WTC11 (cell line): ENCODE measurements at regions not wholly inside any gene's neighbourhood (a gene's known extent, or its start where the extent isn't known, plus 50 kb on each side); places are given as distances from the start of the nearest gene placed in this dataset.

Source experiments
- ATAC-seq: fragments of 200-7000 bp; cut with Tn5 transposase; 2 replicates; pipeline ENCODE4 v1.10.0; 2021; ENCODE audit warnings: mild to moderate bottlenecking, moderate library complexity
- CTCF ChIA-PET: fragments of 300-600 bp; sonication (Branson Sonifier 250); formaldehyde crosslinking; loops from one replicate; lab custom pipeline; 2021; ENCODE audit warnings: antibody characterized with exemption; lab: Charles Lee
- POLR2A ChIA-PET: fragments of 350-600 bp; sonication (Branson Sonifier 250); formaldehyde crosslinking; loops from one replicate; lab custom pipeline; 2021; ENCODE audit warnings: antibody characterized with exemption; lab: Charles Lee
- DNase-seq: peaks from one replicate; pipeline ENCODE4 v3.0.0; 2021; ENCODE audit warnings: low spot score
- H3K27ac Mint-ChIP-seq: 2 replicates; pipeline ENCODE4 v1.8.0; 2021; ENCODE audit warnings: mixed read lengths
- H3K27me3 Mint-ChIP-seq: 2 replicates; pipeline ENCODE4 v1.8.0; 2021; ENCODE audit warnings: low read depth, mild to moderate bottlenecking, moderate library complexity, mixed read lengths
- H3K36me3 Mint-ChIP-seq: 2 replicates; pipeline ENCODE4 v1.8.0; 2021; ENCODE audit warnings: mixed read lengths
- H3K4me1 Mint-ChIP-seq: 2 replicates; pipeline ENCODE4 v1.8.0; 2022; ENCODE audit warnings: mixed read lengths
- H3K4me3 Mint-ChIP-seq: 2 replicates; pipeline ENCODE4 v1.8.0; 2021; ENCODE audit warnings: mild to moderate bottlenecking, moderate library complexity, mixed read lengths
- H3K9me3 Mint-ChIP-seq: 2 replicates; pipeline ENCODE4 v1.8.0; 2021; ENCODE audit warnings: mixed read lengths
- ELF4 ChIP-seq: sonication (generic); formaldehyde crosslinking; IDR thresholded peaks from 2 replicates; pipeline ENCODE4 v1.8.1; 2022; ENCODE audit warnings: low read depth, mild to moderate bottlenecking, moderate library complexity, missing genetic modification reagents
- ESRRA ChIP-seq: sonication (generic); formaldehyde crosslinking; IDR thresholded peaks from 2 replicates; pipeline ENCODE4 v1.8.1; 2022; ENCODE audit warnings: mild to moderate bottlenecking, missing genetic modification reagents, borderline replicate concordance
- ETV6 ChIP-seq: sonication (generic); formaldehyde crosslinking; IDR thresholded peaks from 2 replicates; pipeline ENCODE4 v1.8.1; 2022; ENCODE audit warnings: mild to moderate bottlenecking, missing genetic modification reagents
- IRF2 ChIP-seq: sonication (generic); formaldehyde crosslinking; IDR thresholded peaks from 2 replicates; pipeline ENCODE4 v1.8.0; 2022; ENCODE audit warnings: low read depth, missing genetic modification reagents, borderline replicate concordance
- NR1H2 ChIP-seq: sonication (generic); formaldehyde crosslinking; IDR thresholded peaks from 2 replicates; pipeline ENCODE4 v1.9.0; 2021; ENCODE audit warnings: mild to moderate bottlenecking, moderate library complexity, missing genetic modification reagents
- NR2C2 ChIP-seq: sonication (generic); formaldehyde crosslinking; IDR thresholded peaks from 2 replicates; pipeline ENCODE4 v1.8.0; 2022; ENCODE audit warnings: mild to moderate bottlenecking, missing genetic modification reagents
- SMAD4 ChIP-seq: sonication (generic); formaldehyde crosslinking; IDR thresholded peaks from 2 replicates; pipeline ENCODE4 v1.8.0; 2022; ENCODE audit warnings: mild to moderate bottlenecking, missing genetic modification reagents
- SP1 ChIP-seq: sonication (generic); formaldehyde crosslinking; conservative IDR thresholded peaks from 2 replicates; pipeline ENCODE4 v1.8.1; 2022; ENCODE audit warnings: missing genetic modification reagents
- ZNF138 ChIP-seq: sonication (generic); formaldehyde crosslinking; conservative IDR thresholded peaks from 2 replicates; pipeline ENCODE4 v1.8.1; 2022; ENCODE audit warnings: mild to moderate bottlenecking, moderate library complexity, missing genetic modification reagents
- ZNF416 ChIP-seq: fragments of 250-450 bp; sonication (Bioruptor Pico); IDR thresholded peaks from 2 replicates; pipeline ENCODE4 v1.9.0; 2021; ENCODE audit warnings: mild to moderate bottlenecking, inconsistent platforms
- ZNF423 ChIP-seq: fragments of 250-450 bp; sonication (Bioruptor Pico); IDR thresholded peaks from 2 replicates; pipeline ENCODE4 v2.1.2; 2022; ENCODE audit warnings: mild to moderate bottlenecking, moderate library complexity
- TF ChIP-seq, protein P1 (sequence below): sonication (generic); formaldehyde crosslinking; IDR thresholded peaks from 2 replicates; pipeline ENCODE4 v1.8.0; 2023; ENCODE audit warnings: missing genetic modification reagents
- TF ChIP-seq, protein P2 (sequence below): sonication (generic); formaldehyde crosslinking; IDR thresholded peaks from 2 replicates; pipeline ENCODE4 v1.8.0; 2022; ENCODE audit warnings: missing genetic modification reagents
- TF ChIP-seq, protein P3 (sequence below): fragments of 200-600 bp; IDR thresholded peaks from 2 replicates; pipeline ENCODE4 v1.8.0; 2022; ENCODE audit warnings: antibody characterized with exemption
- TF ChIP-seq, protein P4 (sequence below): sonication (generic); formaldehyde crosslinking; IDR thresholded peaks from 2 replicates; pipeline ENCODE4 v1.8.1; 2023; ENCODE audit warnings: mild to moderate bottlenecking, missing genetic modification reagents
- TF ChIP-seq, protein P5 (sequence below): sonication (generic); formaldehyde crosslinking; IDR thresholded peaks from 2 replicates; pipeline ENCODE4 v1.8.1; 2023; ENCODE audit warnings: mild to moderate bottlenecking, missing genetic modification reagents, borderline replicate concordance
- TF ChIP-seq, protein P6 (sequence below): sonication (generic); formaldehyde crosslinking; IDR thresholded peaks from 2 replicates; pipeline ENCODE4 v1.8.1; 2022; ENCODE audit warnings: mild to moderate bottlenecking, moderate library complexity, missing genetic modification reagents
- TF ChIP-seq, protein P7 (sequence below): sonication (generic); formaldehyde crosslinking; IDR thresholded peaks from 2 replicates; pipeline ENCODE4 v1.8.1; 2023; ENCODE audit warnings: mild to moderate bottlenecking, missing genetic modification reagents
- TF ChIP-seq, protein P8 (sequence below): sonication (generic); formaldehyde crosslinking; IDR thresholded peaks from 2 replicates; pipeline ENCODE4 v1.8.1; 2022; ENCODE audit warnings: missing genetic modification reagents, borderline replicate concordance

DNA sequence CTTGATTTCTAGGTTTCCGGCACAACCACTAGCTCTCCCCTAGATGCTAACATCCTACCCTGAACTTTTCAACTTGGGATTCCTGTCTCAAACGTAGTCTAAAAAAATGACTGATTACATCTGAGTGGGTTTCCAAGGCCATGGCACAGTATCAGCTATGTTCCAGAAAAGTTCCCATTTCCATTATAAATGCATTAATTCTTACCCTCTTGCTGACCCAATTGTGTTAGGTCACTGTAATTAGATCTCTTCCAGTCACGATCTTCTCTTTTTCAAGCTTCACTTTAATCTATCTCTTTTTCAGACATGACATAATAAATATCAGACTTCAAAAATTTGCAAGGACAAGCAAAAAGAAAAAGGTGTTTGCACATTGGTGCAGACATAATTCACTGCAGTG, 50.6 kb upstream of the PDE5A start:
- DNase-seq (no peak), ATAC-seq (no peak)
- Mint-ChIP-seq H3K27me3 (no peaks in the 10 kb centered on the region), H3K4me3 (no peak overlapping the region), H3K9me3 (no peaks in the 10 kb centered on the region), H3K4me1 (peaks cover 6% of the 10 kb centered on the region), H3K27ac (no peak overlapping the region), H3K36me3 (no peaks in the 10 kb centered on the region)
- ChIA-PET CTCF (no interaction called here), POLR2A (no interaction called here)
- TF ChIP-seq IRF2 (CRISPR knock-in tag): no peak
- no peak for TF ChIP-seq SMAD4 (CRISPR knock-in tag)
- TF ChIP-seq, protein P1, sequence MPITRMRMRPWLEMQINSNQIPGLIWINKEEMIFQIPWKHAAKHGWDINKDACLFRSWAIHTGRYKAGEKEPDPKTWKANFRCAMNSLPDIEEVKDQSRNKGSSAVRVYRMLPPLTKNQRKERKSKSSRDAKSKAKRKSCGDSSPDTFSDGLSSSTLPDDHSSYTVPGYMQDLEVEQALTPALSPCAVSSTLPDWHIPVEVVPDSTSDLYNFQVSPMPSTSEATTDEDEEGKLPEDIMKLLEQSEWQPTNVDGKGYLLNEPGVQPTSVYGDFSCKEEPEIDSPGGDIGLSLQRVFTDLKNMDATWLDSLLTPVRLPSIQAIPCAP (CRISPR knock-in tag): no peak
- TF ChIP-seq, protein P2, sequence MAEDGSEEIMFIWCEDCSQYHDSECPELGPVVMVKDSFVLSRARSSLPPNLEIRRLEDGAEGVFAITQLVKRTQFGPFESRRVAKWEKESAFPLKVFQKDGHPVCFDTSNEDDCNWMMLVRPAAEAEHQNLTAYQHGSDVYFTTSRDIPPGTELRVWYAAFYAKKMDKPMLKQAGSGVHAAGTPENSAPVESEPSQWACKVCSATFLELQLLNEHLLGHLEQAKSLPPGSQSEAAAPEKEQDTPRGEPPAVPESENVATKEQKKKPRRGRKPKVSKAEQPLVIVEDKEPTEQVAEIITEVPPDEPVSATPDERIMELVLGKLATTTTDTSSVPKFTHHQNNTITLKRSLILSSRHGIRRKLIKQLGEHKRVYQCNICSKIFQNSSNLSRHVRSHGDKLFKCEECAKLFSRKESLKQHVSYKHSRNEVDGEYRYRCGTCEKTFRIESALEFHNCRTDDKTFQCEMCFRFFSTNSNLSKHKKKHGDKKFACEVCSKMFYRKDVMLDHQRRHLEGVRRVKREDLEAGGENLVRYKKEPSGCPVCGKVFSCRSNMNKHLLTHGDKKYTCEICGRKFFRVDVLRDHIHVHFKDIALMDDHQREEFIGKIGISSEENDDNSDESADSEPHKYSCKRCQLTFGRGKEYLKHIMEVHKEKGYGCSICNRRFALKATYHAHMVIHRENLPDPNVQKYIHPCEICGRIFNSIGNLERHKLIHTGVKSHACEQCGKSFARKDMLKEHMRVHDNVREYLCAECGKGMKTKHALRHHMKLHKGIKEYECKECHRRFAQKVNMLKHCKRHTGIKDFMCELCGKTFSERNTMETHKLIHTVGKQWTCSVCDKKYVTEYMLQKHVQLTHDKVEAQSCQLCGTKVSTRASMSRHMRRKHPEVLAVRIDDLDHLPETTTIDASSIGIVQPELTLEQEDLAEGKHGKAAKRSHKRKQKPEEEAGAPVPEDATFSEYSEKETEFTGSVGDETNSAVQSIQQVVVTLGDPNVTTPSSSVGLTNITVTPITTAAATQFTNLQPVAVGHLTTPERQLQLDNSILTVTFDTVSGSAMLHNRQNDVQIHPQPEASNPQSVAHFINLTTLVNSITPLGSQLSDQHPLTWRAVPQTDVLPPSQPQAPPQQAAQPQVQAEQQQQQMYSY (CRISPR knock-in tag): no peak
- TF ChIP-seq, protein P3, sequence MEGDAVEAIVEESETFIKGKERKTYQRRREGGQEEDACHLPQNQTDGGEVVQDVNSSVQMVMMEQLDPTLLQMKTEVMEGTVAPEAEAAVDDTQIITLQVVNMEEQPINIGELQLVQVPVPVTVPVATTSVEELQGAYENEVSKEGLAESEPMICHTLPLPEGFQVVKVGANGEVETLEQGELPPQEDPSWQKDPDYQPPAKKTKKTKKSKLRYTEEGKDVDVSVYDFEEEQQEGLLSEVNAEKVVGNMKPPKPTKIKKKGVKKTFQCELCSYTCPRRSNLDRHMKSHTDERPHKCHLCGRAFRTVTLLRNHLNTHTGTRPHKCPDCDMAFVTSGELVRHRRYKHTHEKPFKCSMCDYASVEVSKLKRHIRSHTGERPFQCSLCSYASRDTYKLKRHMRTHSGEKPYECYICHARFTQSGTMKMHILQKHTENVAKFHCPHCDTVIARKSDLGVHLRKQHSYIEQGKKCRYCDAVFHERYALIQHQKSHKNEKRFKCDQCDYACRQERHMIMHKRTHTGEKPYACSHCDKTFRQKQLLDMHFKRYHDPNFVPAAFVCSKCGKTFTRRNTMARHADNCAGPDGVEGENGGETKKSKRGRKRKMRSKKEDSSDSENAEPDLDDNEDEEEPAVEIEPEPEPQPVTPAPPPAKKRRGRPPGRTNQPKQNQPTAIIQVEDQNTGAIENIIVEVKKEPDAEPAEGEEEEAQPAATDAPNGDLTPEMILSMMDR: no peak
- TF ChIP-seq, protein P4, sequence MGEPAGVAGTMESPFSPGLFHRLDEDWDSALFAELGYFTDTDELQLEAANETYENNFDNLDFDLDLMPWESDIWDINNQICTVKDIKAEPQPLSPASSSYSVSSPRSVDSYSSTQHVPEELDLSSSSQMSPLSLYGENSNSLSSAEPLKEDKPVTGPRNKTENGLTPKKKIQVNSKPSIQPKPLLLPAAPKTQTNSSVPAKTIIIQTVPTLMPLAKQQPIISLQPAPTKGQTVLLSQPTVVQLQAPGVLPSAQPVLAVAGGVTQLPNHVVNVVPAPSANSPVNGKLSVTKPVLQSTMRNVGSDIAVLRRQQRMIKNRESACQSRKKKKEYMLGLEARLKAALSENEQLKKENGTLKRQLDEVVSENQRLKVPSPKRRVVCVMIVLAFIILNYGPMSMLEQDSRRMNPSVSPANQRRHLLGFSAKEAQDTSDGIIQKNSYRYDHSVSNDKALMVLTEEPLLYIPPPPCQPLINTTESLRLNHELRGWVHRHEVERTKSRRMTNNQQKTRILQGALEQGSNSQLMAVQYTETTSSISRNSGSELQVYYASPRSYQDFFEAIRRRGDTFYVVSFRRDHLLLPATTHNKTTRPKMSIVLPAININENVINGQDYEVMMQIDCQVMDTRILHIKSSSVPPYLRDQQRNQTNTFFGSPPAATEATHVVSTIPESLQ (CRISPR knock-in tag): no peak
- TF ChIP-seq ETV6 (CRISPR knock-in tag): no peak

DNA sequence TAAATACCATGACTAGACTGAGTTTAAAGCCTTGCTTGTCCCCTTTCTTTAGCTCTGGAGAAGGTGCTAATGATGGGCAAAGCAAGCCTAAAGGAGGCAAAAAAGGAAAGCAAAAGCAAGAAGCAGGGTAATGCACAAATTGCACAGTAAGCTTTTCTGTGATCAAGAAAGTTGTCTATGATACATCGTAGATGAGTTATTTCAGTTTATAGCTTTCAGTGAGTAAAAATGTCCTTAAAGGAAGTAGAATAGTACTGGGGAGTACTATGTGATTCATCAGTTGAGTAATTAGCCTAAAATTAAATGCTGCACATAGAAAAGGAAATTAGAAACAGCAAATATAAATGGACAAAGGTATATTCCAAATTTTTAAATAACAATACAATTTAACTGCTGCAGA, 50.2 kb upstream of the PDE5A start:
- Mint-ChIP-seq H3K27ac (no peak overlapping the region), H3K36me3 (no peaks in the 10 kb centered on the region), H3K4me1 (peaks cover 6% of the 10 kb centered on the region), H3K27me3 (no peaks in the 10 kb centered on the region), H3K9me3 (no peaks in the 10 kb centered on the region), H3K4me3 (no peak overlapping the region)
- ChIA-PET CTCF (no interaction called here), POLR2A (no interaction called here)
- DNase-seq (no peak), ATAC-seq (no peak)
- TF ChIP-seq NR2C2 (CRISPR knock-in tag): no peak
- TF ChIP-seq SP1: no peak
- no peak for TF ChIP-seq NR1H2
- TF ChIP-seq ESRRA (CRISPR knock-in tag): no peak
- TF ChIP-seq, protein P5, sequence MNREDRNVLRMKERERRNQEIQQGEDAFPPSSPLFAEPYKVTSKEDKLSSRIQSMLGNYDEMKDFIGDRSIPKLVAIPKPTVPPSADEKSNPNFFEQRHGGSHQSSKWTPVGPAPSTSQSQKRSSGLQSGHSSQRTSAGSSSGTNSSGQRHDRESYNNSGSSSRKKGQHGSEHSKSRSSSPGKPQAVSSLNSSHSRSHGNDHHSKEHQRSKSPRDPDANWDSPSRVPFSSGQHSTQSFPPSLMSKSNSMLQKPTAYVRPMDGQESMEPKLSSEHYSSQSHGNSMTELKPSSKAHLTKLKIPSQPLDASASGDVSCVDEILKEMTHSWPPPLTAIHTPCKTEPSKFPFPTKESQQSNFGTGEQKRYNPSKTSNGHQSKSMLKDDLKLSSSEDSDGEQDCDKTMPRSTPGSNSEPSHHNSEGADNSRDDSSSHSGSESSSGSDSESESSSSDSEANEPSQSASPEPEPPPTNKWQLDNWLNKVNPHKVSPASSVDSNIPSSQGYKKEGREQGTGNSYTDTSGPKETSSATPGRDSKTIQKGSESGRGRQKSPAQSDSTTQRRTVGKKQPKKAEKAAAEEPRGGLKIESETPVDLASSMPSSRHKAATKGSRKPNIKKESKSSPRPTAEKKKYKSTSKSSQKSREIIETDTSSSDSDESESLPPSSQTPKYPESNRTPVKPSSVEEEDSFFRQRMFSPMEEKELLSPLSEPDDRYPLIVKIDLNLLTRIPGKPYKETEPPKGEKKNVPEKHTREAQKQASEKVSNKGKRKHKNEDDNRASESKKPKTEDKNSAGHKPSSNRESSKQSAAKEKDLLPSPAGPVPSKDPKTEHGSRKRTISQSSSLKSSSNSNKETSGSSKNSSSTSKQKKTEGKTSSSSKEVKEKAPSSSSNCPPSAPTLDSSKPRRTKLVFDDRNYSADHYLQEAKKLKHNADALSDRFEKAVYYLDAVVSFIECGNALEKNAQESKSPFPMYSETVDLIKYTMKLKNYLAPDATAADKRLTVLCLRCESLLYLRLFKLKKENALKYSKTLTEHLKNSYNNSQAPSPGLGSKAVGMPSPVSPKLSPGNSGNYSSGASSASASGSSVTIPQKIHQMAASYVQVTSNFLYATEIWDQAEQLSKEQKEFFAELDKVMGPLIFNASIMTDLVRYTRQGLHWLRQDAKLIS (CRISPR knock-in tag): no peak
- TF ChIP-seq ZNF138 (CRISPR knock-in tag): no peak
- no peak for TF ChIP-seq ZNF423
- TF ChIP-seq, protein P6, sequence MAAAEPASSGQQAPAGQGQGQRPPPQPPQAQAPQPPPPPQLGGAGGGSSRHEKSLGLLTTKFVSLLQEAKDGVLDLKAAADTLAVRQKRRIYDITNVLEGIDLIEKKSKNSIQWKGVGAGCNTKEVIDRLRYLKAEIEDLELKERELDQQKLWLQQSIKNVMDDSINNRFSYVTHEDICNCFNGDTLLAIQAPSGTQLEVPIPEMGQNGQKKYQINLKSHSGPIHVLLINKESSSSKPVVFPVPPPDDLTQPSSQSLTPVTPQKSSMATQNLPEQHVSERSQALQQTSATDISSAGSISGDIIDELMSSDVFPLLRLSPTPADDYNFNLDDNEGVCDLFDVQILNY: no peak
- TF ChIP-seq, protein P7, sequence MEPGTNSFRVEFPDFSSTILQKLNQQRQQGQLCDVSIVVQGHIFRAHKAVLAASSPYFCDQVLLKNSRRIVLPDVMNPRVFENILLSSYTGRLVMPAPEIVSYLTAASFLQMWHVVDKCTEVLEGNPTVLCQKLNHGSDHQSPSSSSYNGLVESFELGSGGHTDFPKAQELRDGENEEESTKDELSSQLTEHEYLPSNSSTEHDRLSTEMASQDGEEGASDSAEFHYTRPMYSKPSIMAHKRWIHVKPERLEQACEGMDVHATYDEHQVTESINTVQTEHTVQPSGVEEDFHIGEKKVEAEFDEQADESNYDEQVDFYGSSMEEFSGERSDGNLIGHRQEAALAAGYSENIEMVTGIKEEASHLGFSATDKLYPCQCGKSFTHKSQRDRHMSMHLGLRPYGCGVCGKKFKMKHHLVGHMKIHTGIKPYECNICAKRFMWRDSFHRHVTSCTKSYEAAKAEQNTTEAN: no peak
- no peak for TF ChIP-seq ELF4 (CRISPR knock-in tag)
- TF ChIP-seq, protein P8, sequence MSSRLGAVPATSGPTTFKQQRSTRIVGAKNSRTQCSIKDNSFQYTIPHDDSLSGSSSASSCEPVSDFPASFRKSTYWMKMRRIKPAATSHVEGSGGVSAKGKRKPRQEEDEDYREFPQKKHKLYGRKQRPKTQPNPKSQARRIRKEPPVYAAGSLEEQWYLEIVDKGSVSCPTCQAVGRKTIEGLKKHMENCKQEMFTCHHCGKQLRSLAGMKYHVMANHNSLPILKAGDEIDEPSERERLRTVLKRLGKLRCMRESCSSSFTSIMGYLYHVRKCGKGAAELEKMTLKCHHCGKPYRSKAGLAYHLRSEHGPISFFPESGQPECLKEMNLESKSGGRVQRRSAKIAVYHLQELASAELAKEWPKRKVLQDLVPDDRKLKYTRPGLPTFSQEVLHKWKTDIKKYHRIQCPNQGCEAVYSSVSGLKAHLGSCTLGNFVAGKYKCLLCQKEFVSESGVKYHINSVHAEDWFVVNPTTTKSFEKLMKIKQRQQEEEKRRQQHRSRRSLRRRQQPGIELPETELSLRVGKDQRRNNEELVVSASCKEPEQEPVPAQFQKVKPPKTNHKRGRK (CRISPR knock-in tag): no peak
- TF ChIP-seq ZNF416 (CRISPR knock-in tag): no peak
